Aorta (tissue), 5 donors: ENCODE measurements at regions not wholly inside any gene's neighbourhood (a gene's known extent, or its start where the extent isn't known, plus 50 kb on each side); places are given as distances from the start of the nearest gene placed in this dataset.

Source experiments
- ATAC-seq: fragments of 200-7000 bp; cut with Tn5 transposase; one replicate; pipeline ENCODE4 v1.9.1; 2022; ENCODE audit warnings: moderate library complexity; ENCODE audit not compliant: low FRiP score
- DNase-seq, 2 donors: peaks; one replicate each; pipeline ENCODE4 v3.0.0-alpha.2; 2020
- H3K27ac ChIP-seq, 2 donors: one replicate each; pipeline ENCODE4 v1.5.1; 2013; ENCODE audit warnings: low read length in 2 of 2, mild to moderate bottlenecking in 2 of 2, moderate library complexity in 2 of 2, control low read depth in 1 of 2, inconsistent platforms in 1 of 2, low read depth in 1 of 2
- H3K27me3 ChIP-seq, 2 donors: one replicate each; pipeline ENCODE4 v1.6.1; 2013; ENCODE audit warnings: control low read depth in 1 of 2, low read length in 1 of 2, mild to moderate bottlenecking in 1 of 2, moderate library complexity in 1 of 2; ENCODE audit not compliant: insufficient read depth in 2 of 2, control insufficient read depth in 1 of 2
- H3K36me3 ChIP-seq, 2 donors: one replicate each; pipeline ENCODE4 v1.6.1; 2013; ENCODE audit warnings: control low read depth in 1 of 2, low read length in 1 of 2, mild to moderate bottlenecking in 1 of 2; ENCODE audit not compliant: insufficient read depth in 2 of 2, control insufficient read depth in 1 of 2
- H3K4me1 ChIP-seq, 2 donors: one replicate each; pipeline ENCODE4 v1.6.1; 2013; ENCODE audit warnings: low read length in 2 of 2, control low read depth in 1 of 2, mild to moderate bottlenecking in 1 of 2, moderate library complexity in 1 of 2; ENCODE audit not compliant: insufficient read depth in 2 of 2, control insufficient read depth in 1 of 2
- H3K4me3 ChIP-seq, 2 donors: one replicate each; pipeline ENCODE4 v1.5.1; 2013; ENCODE audit warnings: low read length in 2 of 2, control low read depth in 1 of 2, mild to moderate bottlenecking in 1 of 2
- H3K9me3 ChIP-seq: one replicate; pipeline ENCODE4 v1.6.1; 2013; ENCODE audit warnings: mild to moderate bottlenecking, low read length; ENCODE audit not compliant: control insufficient read depth
- WGBS, 2 donors: extraction: QIAGEN DNeasy Blood & Tissue Kit; methylation state at CpG; one replicate each; pipeline ENCODE4 v1.1.7; 2013; 5-methylcytosine and 5-hydroxymethylcytosine counted together
- intact Hi-C, 2 donors: fragments of 100-400 bp; cut with DNase I; formaldehyde crosslinking; loops; one replicate each; pipeline versions ENCODE4 v1.14.2 to v1.15.0; 2022
- donor health status: healthy with polysubstance abuse.
- donor health status: Bipolar disorder and iron deficiency.
- donor health status: DM: no; HTN: no; CAD: no.
- donor health status: DM: no; HTN: no; CAD: no.
- donor health status: DM: yes; HTN: yes; CAD: no.

- Histone ChIP-seq H3K4me1 (peaks cover 0 to 4% of the 10 kb centered on the region in 2 donors), H3K36me3 (no peaks in the 10 kb centered on the region), H3K9me3 (no peaks in the 10 kb centered on the region), H3K27me3 (no peaks in the 10 kb centered on the region), H3K4me3 (no peak overlapping the region), H3K27ac (no peak overlapping the region)
- WGBS, 2 donors, result 89 to 91% methylated on average over 2 of the region's 2 CpGs
- DNase-seq, result no peak
- intact Hi-C loops, result no loop called here
- no peak for ATAC-seq
Observed at GRCh38 chr2:65786007-65786717, 353.8 kb upstream of the SPRED2 start.

GRCh38 chr2:65782996-65783650, 350.7 kb upstream of the SPRED2 start:
- no peaks in the 10 kb centered on the region for H3K9me3 ChIP-seq
- ATAC-seq (no peak), DNase-seq (no peak)
- no peaks in the 10 kb centered on the region for H3K27me3 ChIP-seq
- H3K4me1 ChIP-seq, result peaks cover 0 to 4% of the 10 kb centered on the region in 2 donors
- no peaks in the 10 kb centered on the region for H3K36me3 ChIP-seq
- no peak overlapping the region for H3K27ac ChIP-seq
- 85 to 88% methylated on average over 5 of the region's 5 CpGs for WGBS, 2 donors
- no peak overlapping the region for H3K4me3 ChIP-seq
- intact Hi-C loops, result no loop called here

- WGBS, 2 donors, result 8 to 14% methylated on average over 1 of the region's 1 CpG
- H3K9me3 ChIP-seq, result no peaks in the 10 kb centered on the region
- H3K27me3 ChIP-seq, result no peaks in the 10 kb centered on the region
- H3K4me3 ChIP-seq, result no peak overlapping the region
- no peak overlapping the region for H3K27ac ChIP-seq
- no peak for DNase-seq
- ATAC-seq, result no peak
- intact Hi-C loops, result no loop called here
- no peaks in the 10 kb centered on the region for H3K36me3 ChIP-seq
- H3K4me1 ChIP-seq, result peaks cover 0 to 4% of the 10 kb centered on the region in 2 donors
Observed at GRCh38 chr2:65782186-65782585, 349.8 kb upstream of the SPRED2 start.

- DNase-seq (no peak), ATAC-seq (no peak)
- Histone ChIP-seq H3K27ac (no peak overlapping the region), H3K27me3 (no peaks in the 10 kb centered on the region), H3K36me3 (no peaks in the 10 kb centered on the region), H3K4me1 (peaks cover 0 to 4% of the 10 kb centered on the region in 2 donors), H3K9me3 (no peaks in the 10 kb centered on the region), H3K4me3 (no peak overlapping the region)
- intact Hi-C loops, result no loop called here
Observed at GRCh38 chr2:65781756-65782155, 349.4 kb upstream of the SPRED2 start.

- no peak for DNase-seq
- Histone ChIP-seq H3K36me3 (no peaks in the 10 kb centered on the region), H3K9me3 (no peaks in the 10 kb centered on the region), H3K4me3 (no peak overlapping the region), H3K27ac (no peak overlapping the region), H3K4me1 (peaks cover 0 to 6% of the 10 kb centered on the region in 2 donors), H3K27me3 (no peaks in the 10 kb centered on the region)
- intact Hi-C loops, result no loop called here
- WGBS, 2 donors, result 75 to 86% methylated on average over 1 of the region's 1 CpG
- no peak for ATAC-seq
Observed at GRCh38 chr2:65779021-65779420, 346.6 kb upstream of the SPRED2 start.

GRCh38 chr2:65778137-65778536, 345.7 kb upstream of the SPRED2 start:
- intact Hi-C loops, result no loop called here
- peaks cover 0 to 6% of the 10 kb centered on the region in 2 donors for H3K4me1 ChIP-seq
- 98% methylated on average over 2 of the region's 2 CpGs for WGBS, 2 donors
- no peak for DNase-seq
- H3K27me3 ChIP-seq, result no peaks in the 10 kb centered on the region
- no peaks in the 10 kb centered on the region for H3K9me3 ChIP-seq
- no peak for ATAC-seq
- H3K36me3 ChIP-seq, result no peaks in the 10 kb centered on the region
- H3K4me3 ChIP-seq, result no peak overlapping the region
- H3K27ac ChIP-seq, result no peak overlapping the region

GRCh38 chr2:65775839-65776238, 343.4 kb upstream of the SPRED2 start:
- intact Hi-C loops, result no loop called here
- Histone ChIP-seq H3K36me3 (no peaks in the 10 kb centered on the region), H3K9me3 (no peaks in the 10 kb centered on the region), H3K4me1 (peaks cover 0 to 2% of the 10 kb centered on the region in 2 donors), H3K27me3 (no peaks in the 10 kb centered on the region), H3K4me3 (no peak overlapping the region), H3K27ac (no peak overlapping the region)
- 22 to 28% methylated on average over 2 of the region's 2 CpGs for WGBS, 2 donors
- ATAC-seq, result no peak
- no peak for DNase-seq

GRCh38 chr2:65767946-65768345, 335.5 kb upstream of the SPRED2 start:
- intact Hi-C loops, result no loop called here
- H3K4me3 ChIP-seq, result no peak overlapping the region
- 93 to 97% methylated on average over 4 of the region's 4 CpGs for whole genome bisulfite sequencing, 2 donors
- no peak overlapping the region for H3K27ac ChIP-seq
- no peak for DNase-seq
- H3K27me3 ChIP-seq, result no peaks in the 10 kb centered on the region
- H3K9me3 ChIP-seq, result no peaks in the 10 kb centered on the region
- ATAC-seq, result no peak
- H3K36me3 ChIP-seq, result no peaks in the 10 kb centered on the region
- H3K4me1 ChIP-seq, result no peaks in the 10 kb centered on the region

- intact Hi-C loops, result no loop called here
- no peaks in the 10 kb centered on the region for H3K9me3 ChIP-seq
- DNase-seq, result no peak
- H3K36me3 ChIP-seq, result no peaks in the 10 kb centered on the region
- no peaks in the 10 kb centered on the region for H3K27me3 ChIP-seq
- no peak overlapping the region for H3K4me3 ChIP-seq
- ATAC-seq, result no peak
- WGBS, 2 donors, result 92 to 93% methylated on average over 6 of the region's 6 CpGs
- H3K4me1 ChIP-seq, result no peaks in the 10 kb centered on the region
- no peak overlapping the region for H3K27ac ChIP-seq
Observed at GRCh38 chr2:65766768-65767267, 334.4 kb upstream of the SPRED2 start.
